MM.1S (cell line): ENCODE measurements at regions not wholly inside any gene's neighbourhood (a gene's known extent, or its start where the extent isn't known, plus 50 kb on each side); places are given as distances from the start of the nearest gene placed in this dataset.

Experiments used
- CTCF ChIP-seq: fragments of 300-600 bp; sonication (generic); IDR thresholded peaks from 2 replicates; pipeline ENCODE4 v1.5.1; 2016; ENCODE audit warnings: antibody characterized with exemption, low read length, mixed read lengths
- EZH2phosphoT487 ChIP-seq: fragments of 300-600 bp; sonication (generic); IDR thresholded peaks from 2 replicates; pipeline ENCODE4 v1.6.1; 2018; ENCODE audit warnings: antibody characterized with exemption, low read length

DNA sequence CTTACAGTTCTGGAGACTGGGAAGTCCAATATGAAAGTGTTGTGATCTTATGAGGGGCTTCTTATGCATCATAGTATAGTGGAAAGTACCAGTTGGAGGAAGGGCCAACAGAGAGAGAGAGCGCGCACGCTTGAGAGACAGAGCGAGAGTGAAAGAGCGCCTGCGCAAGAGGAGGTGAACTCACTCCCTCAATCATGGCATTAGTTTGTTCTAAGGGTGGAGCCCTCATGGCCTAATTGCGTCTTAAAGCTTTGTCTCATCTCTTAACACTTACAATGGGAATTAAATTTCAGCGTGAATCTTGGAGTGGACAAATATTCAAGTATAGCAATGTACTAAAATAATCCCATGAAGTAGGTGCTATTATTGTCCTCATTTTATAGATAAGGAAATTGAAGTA, 303.2 kb downstream of the OSTF1 start:
- no peak for TF ChIP-seq CTCF
- TF ChIP-seq EZH2phosphoT487, result no peak
